ENCODE measurements at regions not wholly inside any gene's neighbourhood (a gene's known extent, or its start where the extent isn't known, plus 50 kb on each side); places are given as distances from the start of the nearest gene placed in this dataset.

- Histone ChIP-seq H3K4me2 (ENCODE audit: insufficient read depth, low read length) (no peak overlapping the region), H3K36me3 (ENCODE audit: control insufficient read depth in 2 of 2, extremely low read depth in 1 of 2, insufficient read depth in 2 of 2, low read length in 2 of 2) (no peaks in the 10 kb centered on the region), H3K27ac (ENCODE audit: insufficient read depth, low read depth, low read length) (no peak overlapping the region), H3K27me3 (ENCODE audit: control insufficient read depth in 2 of 2, insufficient read depth in 2 of 2, low read length in 2 of 2) (no peaks in the 10 kb centered on the region), H3K9ac (replicated peaks; ENCODE audit: extremely low read depth, insufficient read depth, low read length) (no peak overlapping the region), H3K9me1 (replicated peaks; ENCODE audit: control insufficient read depth, extremely low read depth, insufficient read depth, low read length) (no peaks in the 10 kb centered on the region), H2AFZ (ENCODE audit: low read depth, low read length) (no peak overlapping the region), H3K79me2 (ENCODE audit: control insufficient read depth, insufficient read depth, low read length) (no peaks in the 10 kb centered on the region), H3K4me3 (replicated peaks in 1 of 3; ENCODE audit: insufficient read depth in 1 of 3, low read depth in 1 of 3, low read length in 3 of 3) (no peak overlapping the region), H3K4me1 (ENCODE audit: control insufficient read depth, extremely low read depth, insufficient read depth, low read length) (no peaks in the 10 kb centered on the region), H4K20me1 (replicated peaks; ENCODE audit: control insufficient read depth, extremely low read depth, insufficient read depth, low read length) (no peaks in the 10 kb centered on the region), H3K9me3 (replicated peaks; ENCODE audit: control insufficient read depth, insufficient read depth, low read length) (no peaks in the 10 kb centered on the region)
- DNase-seq (ENCODE audit: low read depth, low spot score), result no peak
- BruUV-seq (replicated peaks), result no TSS peak
- intact Hi-C loops (cut with micrococcal nuclease) (loop anchor here (10.0 kb wide), 1 partner anchor 57 kb away; no protein-coding TSS in a partner anchor), dilution Hi-C loops (cut with MboI; ENCODE audit: extremely low pct_ligation_motif_present, low sequenced_read_pairs) (no loop called here)
- no peak for FAIRE-seq
- TF ChIP-seq FOS (IDR thresholded peaks at IDR 0.05; ENCODE audit: borderline replicate concordance, insufficient read depth, low read length) (no peak), GATA2 (IDR thresholded peaks at IDR 0.05; ENCODE audit: insufficient read depth, insufficient read length, low read depth, low read length) (no peak), MAX (IDR thresholded peaks at IDR 0.05; ENCODE audit: insufficient read depth, insufficient read length) (no peak), CTCF (IDR thresholded peaks at IDR 0.05; ENCODE audit: extremely low read depth in 1 of 2, insufficient read depth in 1 of 2, low read depth in 1 of 2, low read length in 2 of 2) (no peak), JUN (IDR thresholded peaks at IDR 0.05; ENCODE audit: borderline replicate concordance, insufficient read depth, insufficient read length, low read depth) (no peak), EZH2 (IDR thresholded peaks at IDR 0.05; ENCODE audit: borderline replicate concordance, low read depth, low read length, severe bottlenecking) (no peak), POLR2A (IDR thresholded peaks at IDR 0.05; ENCODE audit: low read depth, low read length) (no peak), POLR2AphosphoS5 (IDR thresholded peaks at IDR 0.05; ENCODE audit: insufficient read depth, low read depth, low read length) (no peak), MYC (IDR thresholded peaks at IDR 0.05; ENCODE audit: low read depth, low read length) (no peak)
- ChIA-PET CTCF (interaction anchor here (1.0 kb wide), 1 partner anchor 10 kb away, joined by 3 read pairs; no protein-coding TSS in a partner anchor), POLR2A (no interaction called here)
Measured at GRCh38 chr9:81227507-81228245, 461.7 kb downstream of the TLE1 start.
